ENCODE measurements at regions not wholly inside any gene's neighbourhood (a gene's known extent, or its start where the extent isn't known, plus 50 kb on each side); places are given as distances from the start of the nearest gene placed in this dataset.

DNA sequence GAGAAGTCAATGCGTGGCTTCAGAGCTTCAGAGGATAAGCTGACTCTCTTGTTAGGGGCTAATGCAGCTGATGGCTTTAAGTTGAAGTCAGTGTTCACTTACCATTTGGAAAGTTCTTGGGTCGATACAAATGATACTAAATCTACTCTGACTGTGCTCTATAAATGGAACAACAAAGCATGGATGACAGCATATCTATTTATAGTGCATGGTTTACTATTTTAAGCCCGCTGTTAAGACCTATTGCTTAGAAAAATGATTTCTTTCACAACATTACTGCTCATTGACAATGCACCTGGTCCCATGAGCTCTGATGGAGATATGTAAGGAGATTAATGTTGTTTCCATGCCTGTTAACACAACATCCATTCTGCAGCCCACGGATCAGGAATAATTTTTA is 435.7 kb downstream of the MAT2B start:
- no peak for TF ChIP-seq EZH2 (IDR thresholded peaks at IDR 0.05; ENCODE audit: low read length)
- TF ChIP-seq, protein P1, sequence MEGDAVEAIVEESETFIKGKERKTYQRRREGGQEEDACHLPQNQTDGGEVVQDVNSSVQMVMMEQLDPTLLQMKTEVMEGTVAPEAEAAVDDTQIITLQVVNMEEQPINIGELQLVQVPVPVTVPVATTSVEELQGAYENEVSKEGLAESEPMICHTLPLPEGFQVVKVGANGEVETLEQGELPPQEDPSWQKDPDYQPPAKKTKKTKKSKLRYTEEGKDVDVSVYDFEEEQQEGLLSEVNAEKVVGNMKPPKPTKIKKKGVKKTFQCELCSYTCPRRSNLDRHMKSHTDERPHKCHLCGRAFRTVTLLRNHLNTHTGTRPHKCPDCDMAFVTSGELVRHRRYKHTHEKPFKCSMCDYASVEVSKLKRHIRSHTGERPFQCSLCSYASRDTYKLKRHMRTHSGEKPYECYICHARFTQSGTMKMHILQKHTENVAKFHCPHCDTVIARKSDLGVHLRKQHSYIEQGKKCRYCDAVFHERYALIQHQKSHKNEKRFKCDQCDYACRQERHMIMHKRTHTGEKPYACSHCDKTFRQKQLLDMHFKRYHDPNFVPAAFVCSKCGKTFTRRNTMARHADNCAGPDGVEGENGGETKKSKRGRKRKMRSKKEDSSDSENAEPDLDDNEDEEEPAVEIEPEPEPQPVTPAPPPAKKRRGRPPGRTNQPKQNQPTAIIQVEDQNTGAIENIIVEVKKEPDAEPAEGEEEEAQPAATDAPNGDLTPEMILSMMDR (optimal IDR thresholded peaks at IDR 0.05 in 1 of 3, IDR thresholded peaks at IDR 0.05 in 1 of 3, conservative IDR thresholded peaks at IDR 0.05 in 1 of 3; ENCODE audit: extremely low read depth in 1 of 3, insufficient read depth in 2 of 3, low read length in 3 of 3) = no peak
- Histone ChIP-seq H4K20me1 (ENCODE audit: control insufficient read depth, extremely low read depth, insufficient read depth, low read length) (no peaks in the 10 kb centered on the region), H3K4me2 (ENCODE audit: control insufficient read depth, extremely low read depth, insufficient read depth, low read depth, low read length) (no peak overlapping the region), H2AFZ (ENCODE audit: control insufficient read depth, low read length) (no peak overlapping the region), H3K9me3 (ENCODE audit: control insufficient read depth, low read depth, low read length) (no peaks in the 10 kb centered on the region), H3K27ac (ENCODE audit: control insufficient read depth, insufficient read depth, low read length) (no peak overlapping the region), H3K27me3 (ENCODE audit: control insufficient read depth, extremely low read depth, insufficient read depth, low read length) (no peaks in the 10 kb centered on the region), H3K9ac (ENCODE audit: control insufficient read depth, extremely low read depth, insufficient read depth, low read length) (no peak overlapping the region), H3K79me2 (ENCODE audit: control insufficient read depth, insufficient read depth, low read length) (no peaks in the 10 kb centered on the region), H3K9me1 (ENCODE audit: control insufficient read depth, extremely low read depth, insufficient read depth, low read length) (no peaks in the 10 kb centered on the region), H3K4me3 (ENCODE audit: control insufficient read depth in 2 of 3, extremely low read depth in 1 of 3, insufficient read depth in 2 of 3, low read depth in 1 of 3, low read length in 3 of 3) (no peak overlapping the region), H3K4me1 (ENCODE audit: control insufficient read depth, extremely low read depth, insufficient read depth, low read length) (no peaks in the 10 kb centered on the region), H3K36me3 (ENCODE audit: control insufficient read depth in 2 of 2, extremely low read depth in 1 of 2, insufficient read depth in 2 of 2, low read length in 2 of 2) (no peaks in the 10 kb centered on the region)
- DNase-seq (ENCODE audit: low read depth, low spot score) (no peak), FAIRE-seq (no peak)
- dilution Hi-C loops (cut with MboI; ENCODE audit: extremely low pct_ligation_motif_present, low sequenced_read_pairs) = no loop called here

DNA sequence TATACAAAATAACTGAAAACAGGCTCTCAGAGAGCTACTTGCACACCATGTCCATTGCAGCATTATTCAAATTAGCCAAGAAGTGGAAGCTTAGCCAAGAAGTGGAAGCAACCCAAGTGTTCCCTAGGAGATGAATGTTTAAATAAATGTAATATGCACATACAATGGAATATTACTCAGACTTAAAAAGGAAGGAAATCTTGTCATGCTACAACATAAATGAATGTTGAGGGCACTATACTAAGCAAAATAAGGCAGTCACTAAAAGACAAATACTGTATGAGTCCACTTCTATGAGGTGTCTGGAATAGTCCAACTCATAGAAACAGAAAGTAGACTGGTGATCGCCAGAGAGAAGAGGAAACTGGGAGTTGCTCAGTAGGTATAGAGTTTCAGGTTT is 438.1 kb downstream of the MAT2B start:
- Histone ChIP-seq H3K27me3 (ENCODE audit: control insufficient read depth, extremely low read depth, insufficient read depth, low read length) (no peaks in the 10 kb centered on the region), H3K9ac (ENCODE audit: control insufficient read depth, extremely low read depth, insufficient read depth, low read length) (no peak overlapping the region), H4K20me1 (ENCODE audit: control insufficient read depth, extremely low read depth, insufficient read depth, low read length) (no peaks in the 10 kb centered on the region), H3K9me3 (ENCODE audit: control insufficient read depth, low read depth, low read length) (no peaks in the 10 kb centered on the region), H3K4me3 (ENCODE audit: control insufficient read depth in 2 of 3, extremely low read depth in 1 of 3, insufficient read depth in 2 of 3, low read depth in 1 of 3, low read length in 3 of 3) (no peak overlapping the region), H3K4me2 (ENCODE audit: control insufficient read depth, extremely low read depth, insufficient read depth, low read depth, low read length) (no peak overlapping the region), H3K79me2 (ENCODE audit: control insufficient read depth, insufficient read depth, low read length) (no peaks in the 10 kb centered on the region), H3K36me3 (ENCODE audit: control insufficient read depth in 2 of 2, extremely low read depth in 1 of 2, insufficient read depth in 2 of 2, low read length in 2 of 2) (no peaks in the 10 kb centered on the region), H3K4me1 (ENCODE audit: control insufficient read depth, extremely low read depth, insufficient read depth, low read length) (no peaks in the 10 kb centered on the region), H3K27ac (ENCODE audit: control insufficient read depth, insufficient read depth, low read length) (no peak overlapping the region), H3K9me1 (ENCODE audit: control insufficient read depth, extremely low read depth, insufficient read depth, low read length) (no peaks in the 10 kb centered on the region), H2AFZ (ENCODE audit: control insufficient read depth, low read length) (no peak overlapping the region)
- TF ChIP-seq EZH2 (IDR thresholded peaks at IDR 0.05; ENCODE audit: low read length) = no peak
- TF ChIP-seq, protein P1 (optimal IDR thresholded peaks at IDR 0.05 in 1 of 3, IDR thresholded peaks at IDR 0.05 in 1 of 3, conservative IDR thresholded peaks at IDR 0.05 in 1 of 3; ENCODE audit: extremely low read depth in 1 of 3, insufficient read depth in 2 of 3, low read length in 3 of 3) = no peak
- dilution Hi-C loops (cut with MboI; ENCODE audit: extremely low pct_ligation_motif_present, low sequenced_read_pairs) = no loop called here
- DNase-seq (ENCODE audit: low read depth, low spot score) (no peak), FAIRE-seq (no peak)

All from keratinocyte (primary cell).